GM21447 (cell line): ENCODE measurements at regions not wholly inside any gene's neighbourhood (a gene's known extent, or its start where the extent isn't known, plus 50 kb on each side); places are given as distances from the start of the nearest gene placed in this dataset.

ENCODE experiments used
- ATAC-seq: cut with Tn5 transposase; IDR thresholded peaks from one replicate; pipeline ENCODE4 v1.9.1; 2021; ENCODE audit not compliant: unreplicated experiment

- no peak for ATAC-seq
These were observed 222.6 kb upstream of the FOXF1 start for GRCh38 chr16:86287664-86288201.

DNA sequence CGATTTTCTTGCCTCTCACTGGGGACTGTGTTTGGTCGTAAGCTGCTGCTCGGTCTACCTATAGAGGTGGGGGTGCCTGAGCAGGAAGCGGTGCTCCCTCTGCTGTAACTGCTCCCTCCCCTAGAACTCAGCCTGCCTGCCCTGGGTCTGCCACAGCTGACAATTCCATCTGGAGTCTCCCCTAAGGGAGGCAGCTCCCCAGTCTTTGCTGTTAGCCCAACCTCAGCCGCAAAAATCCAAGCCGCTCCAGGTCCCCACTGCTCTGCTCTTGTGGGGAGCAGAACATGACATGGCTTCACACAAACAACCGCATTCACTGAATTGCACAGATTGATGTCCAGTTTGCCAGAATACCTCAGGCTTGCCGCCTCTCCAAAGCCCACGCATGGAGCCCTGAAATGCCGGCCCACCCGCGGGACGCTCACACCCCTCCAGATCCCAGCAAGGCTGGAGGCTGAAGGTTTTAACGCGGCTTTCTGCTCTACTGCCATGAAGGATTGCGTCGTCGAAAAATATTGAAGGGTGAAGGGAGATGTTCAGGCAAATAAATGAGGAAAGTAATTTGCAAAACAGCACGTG is 221.5 kb upstream of the FOXF1 start:
- no peak for ATAC-seq

- ATAC-seq: no peak
These were observed 221.0 kb upstream of the FOXF1 start for GRCh38 chr16:86289304-86289703.

DNA sequence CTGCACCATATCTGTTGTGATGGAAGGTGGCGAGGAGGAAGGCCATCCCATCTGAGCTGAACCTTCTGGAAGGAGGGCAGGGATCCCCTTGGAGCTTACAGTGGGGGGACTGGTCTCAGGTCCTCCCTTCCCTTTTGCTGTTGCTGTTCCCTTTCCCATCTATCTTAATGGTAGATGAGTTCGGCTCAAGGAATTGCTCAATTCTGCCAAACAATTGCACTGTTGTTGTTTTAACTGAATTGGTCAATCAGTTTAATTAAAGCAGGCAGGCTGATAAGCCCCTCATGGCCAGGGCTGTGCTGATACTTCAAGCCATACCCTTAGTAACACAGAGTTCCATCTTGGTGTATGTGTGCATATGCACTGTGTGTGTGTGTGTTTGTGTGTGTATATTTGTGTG is 220.4 kb upstream of the FOXF1 start:
- no peak for ATAC-seq

DNA sequence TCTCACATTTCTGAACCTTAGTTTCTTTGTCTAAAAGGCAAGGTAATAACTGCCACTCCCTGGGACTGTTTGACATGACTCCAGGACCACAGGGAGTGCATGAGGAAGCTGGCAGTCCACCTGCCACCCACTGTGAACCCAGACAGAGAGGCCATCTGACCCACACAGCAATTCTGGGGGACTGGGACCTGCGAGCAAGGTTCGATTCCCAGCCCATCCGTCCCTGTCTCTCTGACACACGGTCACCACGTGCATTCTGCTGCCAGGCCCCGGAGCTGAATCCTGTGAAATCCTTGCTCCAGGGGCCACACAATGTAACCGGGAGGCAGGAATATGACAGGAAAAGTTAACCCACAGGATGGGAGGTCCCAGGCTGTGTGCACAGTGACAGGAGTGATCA is 218.8 kb upstream of the FOXF1 start:
- ATAC-seq: no peak

GRCh38 chr16:86292171-86292775 is 218.1 kb upstream of the FOXF1 start:
- no peak for ATAC-seq

GRCh38 chr16:86292942-86293341 is 217.4 kb upstream of the FOXF1 start:
- no peak for ATAC-seq

DNA sequence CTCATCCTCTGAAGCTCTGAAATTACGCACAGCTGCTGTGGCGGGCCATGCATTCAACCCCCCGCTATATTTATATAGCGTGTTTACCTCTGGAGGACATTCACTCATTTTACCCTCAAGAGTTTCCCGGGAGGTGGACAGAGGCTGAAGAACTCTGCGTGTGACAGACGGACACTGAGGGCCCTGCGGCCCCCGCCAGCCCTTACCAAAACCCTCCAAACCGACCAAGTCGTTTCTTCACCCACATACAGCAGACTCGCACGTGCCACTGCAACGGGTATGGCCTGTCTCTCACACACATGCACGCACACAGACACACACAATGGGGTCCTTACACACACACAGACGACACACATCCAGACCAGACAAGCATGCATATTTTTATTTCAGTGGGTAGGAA is 216.4 kb upstream of the FOXF1 start:
- no peak for ATAC-seq

DNA sequence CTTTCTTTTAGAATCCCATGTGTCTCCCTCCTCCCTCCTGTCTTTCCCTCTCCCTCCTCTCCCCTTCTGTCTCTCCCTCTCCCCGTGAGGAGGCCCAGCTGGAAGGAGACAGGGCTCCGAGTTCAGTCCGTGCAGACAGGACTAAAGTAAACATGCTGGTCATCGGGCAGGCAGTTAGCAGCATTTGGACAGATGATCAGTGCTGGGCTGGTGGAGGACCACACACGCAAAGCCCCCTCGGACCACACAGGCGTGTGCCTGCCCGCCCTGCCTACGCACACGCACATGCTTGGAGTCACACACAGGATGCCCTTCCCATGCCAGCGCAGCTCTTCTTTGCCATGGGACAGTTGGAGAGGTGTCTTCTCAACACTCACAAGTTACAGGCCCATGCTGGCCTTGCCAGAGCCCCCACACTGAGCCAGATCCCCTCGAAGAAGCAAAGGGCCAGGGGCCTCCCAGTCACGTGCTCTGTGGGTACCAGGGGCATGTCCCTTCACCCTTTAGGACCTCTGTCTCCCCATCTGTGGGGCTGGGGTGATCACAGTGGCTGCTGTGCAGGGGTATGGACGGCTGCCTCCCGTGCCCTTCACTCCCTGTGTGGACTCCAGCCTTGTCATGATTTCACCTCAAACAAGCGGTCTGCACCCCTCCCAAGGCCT is 215.7 kb upstream of the FOXF1 start:
- no peak for ATAC-seq

- no peak for ATAC-seq
These were observed 214.1 kb upstream of the FOXF1 start for GRCh38 chr16:86296256-86296655.

DNA sequence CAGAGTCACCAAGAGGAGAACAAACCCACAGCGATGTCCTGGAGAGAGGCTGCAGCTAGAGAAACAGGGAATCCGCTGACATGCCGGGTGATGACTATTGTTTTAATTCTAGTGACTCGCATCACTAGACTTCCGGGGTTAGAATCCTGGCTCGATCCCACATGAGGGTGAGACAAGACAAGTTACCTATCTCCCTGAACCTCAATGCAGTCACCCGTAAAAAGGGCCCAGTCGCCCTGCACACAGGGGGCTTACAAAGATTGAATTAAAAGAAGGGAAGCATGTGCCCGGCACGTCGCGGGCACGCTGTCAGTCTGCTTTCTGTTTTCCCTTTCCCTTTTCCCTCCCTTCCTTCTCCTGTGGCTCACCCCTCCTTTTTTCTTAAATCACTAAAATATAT is 212.9 kb upstream of the FOXF1 start:
- ATAC-seq: no peak

GRCh38 chr16:86297866-86298757 is 212.2 kb upstream of the FOXF1 start:
- no peak for ATAC-seq

- no peak for ATAC-seq
These were observed 211.6 kb upstream of the FOXF1 start for GRCh38 chr16:86298758-86299134.

DNA sequence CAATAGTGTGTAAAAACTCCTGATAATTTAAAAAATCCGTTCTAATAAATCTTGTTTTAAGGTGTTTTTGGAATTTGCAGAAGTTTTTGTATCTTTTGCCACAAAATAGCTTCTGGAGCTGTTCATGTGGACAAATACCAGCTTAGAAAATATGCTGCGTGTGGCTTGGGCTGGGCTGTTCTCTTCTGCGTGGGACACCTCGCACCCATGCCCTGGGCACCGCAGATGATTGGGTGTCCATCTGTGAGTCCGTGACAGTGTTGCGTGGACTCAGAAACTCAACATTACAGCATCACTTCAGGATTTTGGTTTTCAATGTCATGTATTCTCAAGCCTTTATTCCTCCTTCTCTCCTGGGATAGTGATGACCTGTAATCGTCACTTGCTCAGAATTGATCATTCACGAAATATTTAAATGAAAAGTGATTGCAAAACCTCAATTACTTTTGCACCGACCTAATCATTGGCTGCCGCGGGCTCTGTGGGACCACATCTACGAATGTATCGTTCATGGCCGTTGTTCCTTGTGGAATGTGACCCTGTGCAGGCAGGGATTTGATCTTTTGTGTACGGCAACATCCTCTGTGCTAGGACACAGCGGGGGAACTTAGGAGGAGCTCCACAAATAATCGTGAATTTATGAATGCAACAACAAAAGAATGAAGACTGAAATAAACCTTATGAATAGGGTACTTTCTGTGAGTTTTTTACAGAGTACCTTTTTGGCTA is 210.3 kb upstream of the FOXF1 start:
- no peak for ATAC-seq

DNA sequence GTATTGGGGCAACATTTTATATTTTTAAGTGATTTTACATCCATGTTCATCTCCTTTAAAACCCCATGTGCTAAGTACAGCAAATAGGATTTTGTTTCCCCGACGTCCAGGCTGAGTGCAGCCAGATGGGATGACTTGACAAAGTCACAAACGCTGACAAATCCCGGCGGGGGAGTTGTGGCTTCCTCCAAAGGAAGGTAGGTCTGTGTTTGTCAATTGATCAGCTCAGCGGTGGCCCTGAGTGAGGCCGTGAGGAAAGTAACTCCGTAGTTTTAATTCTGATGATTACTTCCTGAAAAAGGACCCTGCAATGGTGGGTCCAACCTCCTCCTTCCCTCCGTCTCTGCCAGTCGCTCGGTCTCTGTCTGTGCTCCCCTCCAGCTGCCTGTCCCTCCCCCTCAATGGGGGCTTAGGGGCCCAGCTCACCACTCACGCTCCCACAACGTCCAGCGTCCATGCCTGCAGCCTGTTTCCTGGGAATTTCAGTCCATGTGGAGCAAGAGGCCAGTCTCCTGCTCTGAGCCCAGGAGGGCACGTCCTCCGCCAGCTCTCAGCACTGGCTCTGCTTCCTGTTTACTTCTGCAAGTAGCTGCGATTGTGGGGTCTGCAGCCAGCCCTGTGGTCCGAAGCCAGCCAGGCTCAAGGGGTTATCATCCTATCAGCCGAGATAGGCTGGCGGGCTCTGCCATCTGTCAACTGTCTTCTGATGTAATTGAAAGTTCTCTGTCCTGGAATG is 209.4 kb upstream of the FOXF1 start:
- ATAC-seq: no peak

DNA sequence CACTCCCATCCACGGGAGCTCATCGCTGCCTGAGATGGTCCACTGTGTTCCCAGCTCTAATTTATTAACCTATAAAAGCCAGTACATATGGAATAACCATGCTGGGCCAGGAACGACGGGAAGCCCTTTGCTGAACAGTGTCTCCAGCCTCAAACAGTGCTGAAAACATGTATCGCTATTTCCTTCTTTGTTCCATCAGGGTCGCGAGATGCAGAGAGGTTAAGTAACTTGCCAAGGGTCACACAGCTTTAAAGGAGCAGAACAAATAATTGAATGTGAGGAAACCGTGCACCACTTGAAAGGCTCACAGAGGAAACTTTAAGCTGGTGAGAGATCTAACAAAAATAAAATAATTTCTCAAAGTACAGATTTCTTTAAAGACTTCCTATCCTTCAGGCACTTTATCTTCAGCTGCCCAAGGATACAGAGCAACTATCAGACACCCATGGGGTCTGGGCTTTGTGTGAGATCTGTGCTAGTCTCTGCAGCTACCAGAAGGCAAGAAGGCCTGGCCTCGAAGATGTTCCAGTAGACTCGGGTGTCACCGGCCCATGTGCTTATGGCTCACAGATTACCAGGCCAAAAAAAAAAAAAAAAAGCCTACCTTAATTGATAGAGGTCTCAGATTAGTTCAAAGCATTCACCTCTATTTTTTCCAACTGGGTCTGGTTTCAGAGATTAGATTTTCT is 207.8 kb upstream of the FOXF1 start:
- no peak for ATAC-seq

DNA sequence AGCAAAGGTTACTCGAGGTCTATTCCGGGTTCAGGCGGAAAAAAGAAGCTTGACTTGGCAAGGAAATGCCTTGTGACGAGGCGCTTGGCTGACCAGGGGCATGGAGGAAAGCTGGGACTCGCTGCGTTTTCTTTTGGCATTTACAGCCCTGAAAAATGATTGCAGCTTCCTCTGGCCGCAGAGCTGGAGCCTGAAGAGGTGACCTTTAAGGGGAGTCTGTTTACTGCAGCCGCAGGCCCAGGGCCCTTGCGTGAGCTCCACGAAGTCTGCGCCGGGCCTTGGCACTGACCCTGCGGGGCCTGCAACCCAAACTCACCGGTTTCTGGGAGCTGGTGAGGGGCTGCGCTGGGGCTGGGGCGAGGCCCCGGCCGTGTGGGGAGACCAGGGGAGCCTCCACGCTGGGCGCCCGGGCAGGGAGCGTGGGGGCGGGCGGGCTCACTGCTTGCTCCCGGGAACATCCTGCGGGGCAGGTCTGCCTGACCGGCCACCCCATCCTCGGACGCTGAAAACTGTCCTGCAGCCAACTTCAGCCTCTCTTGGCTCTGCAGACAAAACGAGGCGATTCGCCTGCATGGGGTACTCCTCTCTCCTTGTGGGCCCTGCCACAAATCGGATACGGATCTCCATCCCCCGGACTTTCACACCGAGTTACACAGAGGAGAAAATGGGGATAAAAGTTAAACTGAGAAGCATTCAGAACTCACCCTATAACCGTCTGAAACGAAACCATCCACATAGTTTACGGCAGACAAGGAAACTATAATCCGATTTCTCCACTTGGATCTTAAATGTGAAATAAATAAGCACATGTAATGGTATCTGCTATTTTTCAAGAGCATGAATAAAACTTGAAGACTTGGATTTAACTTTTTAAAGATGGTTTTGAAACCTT is 206.3 kb upstream of the FOXF1 start:
- no peak for ATAC-seq

- no peak for ATAC-seq
These were observed 205.5 kb upstream of the FOXF1 start for GRCh38 chr16:86304868-86305267.

GRCh38 chr16:86305440-86305839 is 204.9 kb upstream of the FOXF1 start:
- no peak for ATAC-seq
